ENCODE measurements at regions not wholly inside any gene's neighbourhood (a gene's known extent, or its start where the extent isn't known, plus 50 kb on each side); places are given as distances from the start of the nearest gene placed in this dataset.
A peak's percentile ranks its signal among the peaks of the same experiment; 100 is the strongest.

GRCh38 chr3:6568999-6569493 is 291.9 kb upstream of the GRM7 start:
- Histone ChIP-seq H4K20me1 (ENCODE audit: insufficient read depth, low read length) (no peaks in the 10 kb centered on the region), H3K36me3 (replicated peaks in 1 of 2; ENCODE audit: control insufficient read depth in 1 of 2, insufficient read depth in 2 of 2, low read length in 2 of 2) (no peaks in the 10 kb centered on the region), H3K27me3 (ENCODE audit: control insufficient read depth in 1 of 2, insufficient read depth in 2 of 2, low read length in 2 of 2) (no peaks in the 10 kb centered on the region), H3K4me2 (ENCODE audit: low read depth, low read length) (no peak overlapping the region), H3K4me1 (ENCODE audit: insufficient read depth, low read length) (no peaks in the 10 kb centered on the region; the same call in 1 of the 2 replicates), H3K9ac (ENCODE audit: insufficient read depth, low read depth, low read length) (no peak overlapping the region), H3K4me3 (replicated peaks in 1 of 3; ENCODE audit: insufficient read depth in 1 of 3, low read depth in 2 of 3, low read length in 3 of 3) (no peak overlapping the region), H2AFZ (ENCODE audit: low read length) (no peak overlapping the region), H3K9me3 (ENCODE audit: low read length) (peaks cover 68% of the 10 kb centered on the region), H3K27ac (ENCODE audit: extremely low read length, insufficient read depth, low read length) (no peak overlapping the region), H3K79me2 (ENCODE audit: insufficient read depth, low read length) (no peaks in the 10 kb centered on the region)
- DNase-seq (ENCODE audit: low spot score) (no peak), FAIRE-seq (no peak), ATAC-seq (no peak)
- no TSS peak for BruUV-seq (replicated peaks)
- intact Hi-C loops (cut with micrococcal nuclease; ENCODE audit: unreplicated experiment) (no loop called here), in situ Hi-C loops (cut with HindIII; ENCODE audit: extremely low pct_ligation_motif_present, low pct_unique_long_range_greater_than_20kb) (no loop called here)
- WGBS (ENCODE audit: low lambda C conversion rate): 26% methylated on average over 3 of the region's 3 CpGs
- ChIA-PET POLR2A (no interaction called here), CTCF (ENCODE audit: low intra/inter-chr PET ratio, low total read pairs) (no interaction called here)
- no peak for TF ChIP-seq HNRNPUL1 (IDR thresholded peaks at IDR 0.05; ENCODE audit: low read depth, low read length)
- peak; percentile 91 for TF ChIP-seq ATF7 (IDR thresholded peaks at IDR 0.05)
- no peak for TF ChIP-seq ATF7 (CRISPR knock-in tag; IDR thresholded peaks at IDR 0.05)
- TF ChIP-seq SOX6 (IDR thresholded peaks at IDR 0.05): no peak
- no peak for TF ChIP-seq SOX6 (CRISPR knock-in tag; IDR thresholded peaks at IDR 0.05)

GRCh38 chr3:6571448-6571847 is 289.5 kb upstream of the GRM7 start:
- H3K27ac ChIP-seq (ENCODE audit: extremely low read length, insufficient read depth, low read length): no peak overlapping the region
- no peaks in the 10 kb centered on the region for H4K20me1 ChIP-seq (ENCODE audit: insufficient read depth, low read length)
- H2AFZ ChIP-seq (ENCODE audit: low read length): no peak overlapping the region
- POLR2A ChIA-PET: no interaction called here
- ATAC-seq (peak; percentile 60; the same call in 1 of the 3 replicates), FAIRE-seq (no peak), DNase-seq (ENCODE audit: low spot score) (peak; percentile 2)
- H3K4me3 ChIP-seq (replicated peaks in 1 of 3; ENCODE audit: insufficient read depth in 1 of 3, low read depth in 2 of 3, low read length in 3 of 3): no peak overlapping the region
- no peak overlapping the region for H3K9ac ChIP-seq (ENCODE audit: insufficient read depth, low read depth, low read length)
- no peak overlapping the region; the same call in 1 of the 2 replicates for H3K4me2 ChIP-seq (ENCODE audit: low read depth, low read length)
- WGBS (ENCODE audit: low lambda C conversion rate): 2% methylated on average over 3 of the region's 3 CpGs
- H3K79me2 ChIP-seq (ENCODE audit: insufficient read depth, low read length): no peaks in the 10 kb centered on the region
- CTCF ChIA-PET (ENCODE audit: low intra/inter-chr PET ratio, low total read pairs): no interaction called here
- no peaks in the 10 kb centered on the region for H3K27me3 ChIP-seq (ENCODE audit: control insufficient read depth in 1 of 2, insufficient read depth in 2 of 2, low read length in 2 of 2)
- no peaks in the 10 kb centered on the region for H3K36me3 ChIP-seq (replicated peaks in 1 of 2; ENCODE audit: control insufficient read depth in 1 of 2, insufficient read depth in 2 of 2, low read length in 2 of 2)
- peaks cover 71% of the 10 kb centered on the region for H3K9me3 ChIP-seq (ENCODE audit: low read length)
- in situ Hi-C loops (cut with HindIII; ENCODE audit: extremely low pct_ligation_motif_present, low pct_unique_long_range_greater_than_20kb) (no loop called here), intact Hi-C loops (cut with micrococcal nuclease; ENCODE audit: unreplicated experiment) (no loop called here)
- no TSS peak for BruUV-seq (replicated peaks)
- no peaks in the 10 kb centered on the region; the same call in 1 of the 2 replicates for H3K4me1 ChIP-seq (ENCODE audit: insufficient read depth, low read length)
- TF ChIP-seq BHLHE40 (IDR thresholded peaks at IDR 0.05; ENCODE audit: low read length) (no peak), FOXA3 (CRISPR knock-in tag; IDR thresholded peaks at IDR 0.05) (peak; percentile 63), RXRB (CRISPR knock-in tag; IDR thresholded peaks at IDR 0.05; ENCODE audit: borderline replicate concordance) (0 out of 2 replicates have a peak, but pooled peaks have one; percentile 12), RORA (CRISPR knock-in tag; IDR thresholded peaks at IDR 0.05) (no peak), ELF1 (CRISPR knock-in tag; IDR thresholded peaks at IDR 0.05) (peak; percentile 54), FOXP4 (CRISPR knock-in tag; IDR thresholded peaks at IDR 0.05) (0 out of 2 replicates have a peak, but pooled peaks have one; percentile 15), AHDC1 (CRISPR knock-in tag; IDR thresholded peaks at IDR 0.05; ENCODE audit: borderline replicate concordance) (peak; percentile 16; the same call in 1 of the 2 replicates)
